Transverse colon (tissue), 4 donors: ENCODE measurements at regions not wholly inside any gene's neighbourhood (a gene's known extent, or its start where the extent isn't known, plus 50 kb on each side); places are given as distances from the start of the nearest gene placed in this dataset.

ENCODE experiments used
- DNase-seq: peaks from one replicate; pipeline ENCODE4 v3.0.0-alpha.2; 2019
- H3K27ac ChIP-seq, 4 donors: fragments of 200-600 bp; sonication (generic); 2 replicates each; pipeline ENCODE4 v1.5.1; 2016 to 2018; ENCODE audit warnings: inconsistent platforms in 4 of 4
- H3K27me3 ChIP-seq: fragments of 200-600 bp; sonication (generic); 2 replicates; pipeline ENCODE4 v1.5.1; 2017; ENCODE audit warnings: inconsistent platforms
- H3K36me3 ChIP-seq, 4 donors: fragments of 200-600 bp; sonication (generic); 2 replicates each; pipeline ENCODE4 v1.5.1; 2017 to 2019; ENCODE audit warnings: inconsistent platforms in 4 of 4
- H3K4me1 ChIP-seq, 4 donors: fragments of 200-600 bp; sonication (generic); 2 replicates each; pipeline ENCODE4 v1.5.1; 2017 to 2020; ENCODE audit warnings: inconsistent platforms in 4 of 4
- H3K4me3 ChIP-seq, 4 donors: fragments of 200-600 bp; sonication (generic); 1 replicate in 1 of 4; 2 replicates in 3 of 4; pipeline versions ENCODE4 v1.5.1 to v1.6.1; 2017 to 2019; ENCODE audit warnings: inconsistent platforms in 4 of 4
- H3K9me3 ChIP-seq, 2 donors: fragments of 200-600 bp; sonication (generic); 2 replicates each; pipeline ENCODE4 v1.5.1; 2017 to 2019; ENCODE audit warnings: inconsistent platforms in 2 of 2
- CTCF ChIP-seq, 5 experiments: fragments of 200-600 bp in 3 of 5; fragments of 450-650 bp in 2 of 5; sonication (generic) in 3 of 5; IDR thresholded peaks; 1 replicate in 2 of 5; 2 replicates in 3 of 5; pipeline ENCODE4 v1.5.1; 2016 to 2017; ENCODE audit warnings: antibody characterized with exemption in 5 of 5, inconsistent platforms in 3 of 5, mild to moderate bottlenecking in 2 of 5, moderate library complexity in 1 of 5
- EP300 ChIP-seq: sonication (generic); formaldehyde crosslinking; IDR thresholded peaks from one replicate; pipeline ENCODE4 v1.6.1; 2017; ENCODE audit warnings: antibody characterized with exemption, low read depth
- POLR2A ChIP-seq: fragments of 450-650 bp; IDR thresholded peaks from one replicate; pipeline ENCODE4 v1.6.1; 2016; ENCODE audit warnings: antibody characterized with exemption, mild to moderate bottlenecking, moderate library complexity
- POLR2AphosphoS5 ChIP-seq, 3 donors: sonication (generic); formaldehyde crosslinking; IDR thresholded peaks; one replicate each; pipeline ENCODE4 v1.6.1; 2016; ENCODE audit warnings: antibody characterized with exemption in 3 of 3
- WGBS, 2 donors: methylation state at CpG; one replicate each; pipeline ENCODE4 v1.1.5; 2018; ENCODE audit warnings: low coverage in 1 of 2; 5-methylcytosine and 5-hydroxymethylcytosine counted together
- in situ Hi-C, 4 donors: fragments of 200-750 bp; cut with MboI; loops; one replicate each; pipeline versions ENCODE4 v1.15.0 to v1.15.1; 2017; ENCODE audit warnings: low sequenced_read_pairs in 3 of 4, low pct_ligation_motif_present in 1 of 4, low pct_unique_long_range_greater_than_20kb in 1 of 4
- intact Hi-C: fragments of 100-400 bp; cut with DNase I; formaldehyde crosslinking; loops from one replicate; pipeline ENCODE4 v1.15.1; 2023; ENCODE audit warnings: low total_unique reads

- intact Hi-C loops (no loop called here), in situ Hi-C loops (no loop called here)
- TF ChIP-seq POLR2AphosphoS5 (IDR thresholded peaks at IDR 0.05), result no peak
Observed at GRCh38 chr18:79579807-79580497, 99.7 kb upstream of the CTDP1 start.

GRCh38 chr18:79580498-79581171 lies 99.0 kb upstream of the CTDP1 start:
- TF ChIP-seq POLR2AphosphoS5 (IDR thresholded peaks at IDR 0.05), result no peak
- no peak for TF ChIP-seq EP300
- no peak for TF ChIP-seq POLR2A
- no peak for TF ChIP-seq CTCF (IDR thresholded peaks at IDR 0.05)
- H3K27ac ChIP-seq, result no peak overlapping the region
- in situ Hi-C loops (no loop called here), intact Hi-C loops (no loop called here)
- H3K4me3 ChIP-seq, result no peak overlapping the region
- no peaks in the 10 kb centered on the region for H3K9me3 ChIP-seq
- no peaks in the 10 kb centered on the region for H3K36me3 ChIP-seq
- peaks cover 12 to 23% (median 16%) of the 10 kb centered on the region in 4 donors for H3K4me1 ChIP-seq
- DNase-seq, result peak; percentile 4
- 85% methylated on average over 24 of the region's 28 CpGs; no CpG with 5 or more reads in 1 of the 2 donors for WGBS, 2 donors
- H3K27me3 ChIP-seq, result no peaks in the 10 kb centered on the region

More at GRCh38 chr18:79579807-79580497, 99.7 kb upstream of the CTDP1 start:
- Histone ChIP-seq H3K4me1 (peaks cover 12 to 28% (median 16%) of the 10 kb centered on the region in 4 donors), H3K36me3 (no peaks in the 10 kb centered on the region), H3K27me3 (no peaks in the 10 kb centered on the region), H3K9me3 (no peaks in the 10 kb centered on the region), H3K4me3 (no peak overlapping the region), H3K27ac (no peak overlapping the region)
- peak; percentile 3 for DNase-seq
- WGBS, 2 donors, result 77 to 89% methylated on average over 5 to 21 of the region's 21 CpGs

GRCh38 chr18:79581406-79581805 lies 98.2 kb upstream of the CTDP1 start:
- Histone ChIP-seq H3K27ac (no peak overlapping the region), H3K36me3 (no peaks in the 10 kb centered on the region), H3K27me3 (no peaks in the 10 kb centered on the region), H3K4me1 (peaks cover 10 to 17% (median 15%) of the 10 kb centered on the region in 4 donors), H3K4me3 (no peak overlapping the region), H3K9me3 (no peaks in the 10 kb centered on the region)
- 87% methylated on average over 6 of the region's 6 CpGs; no CpG with 5 or more reads in 1 of the 2 donors for WGBS, 2 donors
- TF ChIP-seq CTCF (IDR thresholded peaks at IDR 0.05) (no peak), EP300 (no peak), POLR2A (no peak), POLR2AphosphoS5 (IDR thresholded peaks at IDR 0.05) (no peak)
- in situ Hi-C loops (no loop called here), intact Hi-C loops (no loop called here)
- DNase-seq, result peak; percentile 1

GRCh38 chr18:79581911-79582310 lies 97.7 kb upstream of the CTDP1 start:
- no peak overlapping the region for H3K4me3 ChIP-seq
- intact Hi-C loops, result no loop called here
- no peak for DNase-seq

More at GRCh38 chr18:79581911-79582310, 97.7 kb upstream of the CTDP1 start:
- WGBS, 2 donors, result 95 to 100% methylated on average over 2 to 8 of the region's 8 CpGs
- TF ChIP-seq EP300 (no peak), POLR2AphosphoS5 (IDR thresholded peaks at IDR 0.05) (no peak), POLR2A (no peak), CTCF (IDR thresholded peaks at IDR 0.05) (no peak)
- peaks cover 7 to 12% (median 10%) of the 10 kb centered on the region in 4 donors for H3K4me1 ChIP-seq
- no peak overlapping the region for H3K27ac ChIP-seq
- H3K36me3 ChIP-seq, result no peaks in the 10 kb centered on the region
- H3K9me3 ChIP-seq, result no peaks in the 10 kb centered on the region
- no peaks in the 10 kb centered on the region for H3K27me3 ChIP-seq
- in situ Hi-C loops, result no loop called here
